Endothelial cell (in vitro differentiated cells): ENCODE measurements at regions not wholly inside any gene's neighbourhood (a gene's known extent, or its start where the extent isn't known, plus 50 kb on each side); places are given as distances from the start of the nearest gene placed in this dataset.

Source experiments
- DNase-seq: peaks from one replicate; pipeline ENCODE4 v3.0.0; 2021; ENCODE audit warnings: low spot score
- H3K27ac Mint-ChIP-seq: one replicate; pipeline ENCODE4 v1.8.0; 2021; ENCODE audit warnings: mixed read lengths, inconsistent platforms; ENCODE audit not compliant: unreplicated experiment
- H3K27me3 Mint-ChIP-seq: one replicate; pipeline ENCODE4 v1.8.0; 2021; ENCODE audit warnings: mild to moderate bottlenecking, moderate library complexity, mixed read lengths, inconsistent platforms; ENCODE audit not compliant: unreplicated experiment
- H3K36me3 Mint-ChIP-seq: one replicate; pipeline ENCODE4 v1.8.0; 2021; ENCODE audit warnings: mild to moderate bottlenecking, low read depth, mixed read lengths, inconsistent platforms; ENCODE audit not compliant: unreplicated experiment
- H3K4me1 Mint-ChIP-seq: one replicate; pipeline ENCODE4 v1.8.0; 2021; ENCODE audit warnings: mild to moderate bottlenecking, mixed read lengths, inconsistent platforms; ENCODE audit not compliant: unreplicated experiment
- H3K4me3 Mint-ChIP-seq: one replicate; pipeline ENCODE4 v1.8.0; 2021; ENCODE audit warnings: mild to moderate bottlenecking, mixed read lengths, inconsistent platforms; ENCODE audit not compliant: unreplicated experiment
- H3K9me3 Mint-ChIP-seq: one replicate; pipeline ENCODE4 v1.8.0; 2021; ENCODE audit warnings: mixed read lengths, inconsistent platforms; ENCODE audit not compliant: unreplicated experiment
- CTCF ChIP-seq: fragments of 200-600 bp; sonication (generic); IDR thresholded peaks from one replicate; pipeline ENCODE4 v1.5.0; 2021; ENCODE audit warnings: antibody characterized with exemption; ENCODE audit not compliant: unreplicated experiment

- H3K27ac Mint-ChIP-seq, result no peak overlapping the region
- H3K4me1 Mint-ChIP-seq, result no peaks in the 10 kb centered on the region
- TF ChIP-seq CTCF, result no peak
- no peaks in the 10 kb centered on the region for H3K9me3 Mint-ChIP-seq
- H3K36me3 Mint-ChIP-seq, result no peaks in the 10 kb centered on the region
- no peak for DNase-seq
- H3K4me3 Mint-ChIP-seq, result no peak overlapping the region
- H3K27me3 Mint-ChIP-seq, result no peaks in the 10 kb centered on the region
Measured at GRCh38 chr4:130293692-130294091, 1197.7 kb downstream of the C4orf33 start.

GRCh38 chr4:130296448-130296847 lies 1200.5 kb downstream of the C4orf33 start:
- Mint-ChIP-seq H3K36me3 (no peaks in the 10 kb centered on the region), H3K9me3 (no peaks in the 10 kb centered on the region), H3K27ac (no peak overlapping the region), H3K4me3 (no peak overlapping the region), H3K4me1 (no peaks in the 10 kb centered on the region), H3K27me3 (no peaks in the 10 kb centered on the region)
- TF ChIP-seq CTCF, result no peak
- DNase-seq, result no peak

GRCh38 chr4:130306566-130306965 lies 1210.6 kb downstream of the C4orf33 start:
- no peak for TF ChIP-seq CTCF
- peak; percentile 7 for DNase-seq
- Mint-ChIP-seq H3K4me1 (no peaks in the 10 kb centered on the region), H3K27me3 (no peaks in the 10 kb centered on the region), H3K9me3 (no peaks in the 10 kb centered on the region), H3K4me3 (no peak overlapping the region), H3K36me3 (no peaks in the 10 kb centered on the region), H3K27ac (no peak overlapping the region)

- DNase-seq, result no peak
- H3K4me3 Mint-ChIP-seq, result no peak overlapping the region
- no peaks in the 10 kb centered on the region for H3K9me3 Mint-ChIP-seq
- no peaks in the 10 kb centered on the region for H3K27me3 Mint-ChIP-seq
- no peak for TF ChIP-seq CTCF
- H3K27ac Mint-ChIP-seq, result no peak overlapping the region
- no peaks in the 10 kb centered on the region for H3K4me1 Mint-ChIP-seq
- H3K36me3 Mint-ChIP-seq, result no peaks in the 10 kb centered on the region
Measured at GRCh38 chr4:130309221-130309620, 1213.3 kb downstream of the C4orf33 start.

- H3K27ac Mint-ChIP-seq, result no peak overlapping the region
- H3K9me3 Mint-ChIP-seq, result no peaks in the 10 kb centered on the region
- no peak for DNase-seq
- H3K4me3 Mint-ChIP-seq, result no peak overlapping the region
- no peak for TF ChIP-seq CTCF
- no peaks in the 10 kb centered on the region for H3K27me3 Mint-ChIP-seq
- no peaks in the 10 kb centered on the region for H3K36me3 Mint-ChIP-seq
- no peaks in the 10 kb centered on the region for H3K4me1 Mint-ChIP-seq
Measured at GRCh38 chr4:130322439-130322838, 1226.5 kb downstream of the C4orf33 start.
